ENCODE measurements at regions not wholly inside any gene's neighbourhood (a gene's known extent, or its start where the extent isn't known, plus 50 kb on each side); places are given as distances from the start of the nearest gene placed in this dataset.

DNA sequence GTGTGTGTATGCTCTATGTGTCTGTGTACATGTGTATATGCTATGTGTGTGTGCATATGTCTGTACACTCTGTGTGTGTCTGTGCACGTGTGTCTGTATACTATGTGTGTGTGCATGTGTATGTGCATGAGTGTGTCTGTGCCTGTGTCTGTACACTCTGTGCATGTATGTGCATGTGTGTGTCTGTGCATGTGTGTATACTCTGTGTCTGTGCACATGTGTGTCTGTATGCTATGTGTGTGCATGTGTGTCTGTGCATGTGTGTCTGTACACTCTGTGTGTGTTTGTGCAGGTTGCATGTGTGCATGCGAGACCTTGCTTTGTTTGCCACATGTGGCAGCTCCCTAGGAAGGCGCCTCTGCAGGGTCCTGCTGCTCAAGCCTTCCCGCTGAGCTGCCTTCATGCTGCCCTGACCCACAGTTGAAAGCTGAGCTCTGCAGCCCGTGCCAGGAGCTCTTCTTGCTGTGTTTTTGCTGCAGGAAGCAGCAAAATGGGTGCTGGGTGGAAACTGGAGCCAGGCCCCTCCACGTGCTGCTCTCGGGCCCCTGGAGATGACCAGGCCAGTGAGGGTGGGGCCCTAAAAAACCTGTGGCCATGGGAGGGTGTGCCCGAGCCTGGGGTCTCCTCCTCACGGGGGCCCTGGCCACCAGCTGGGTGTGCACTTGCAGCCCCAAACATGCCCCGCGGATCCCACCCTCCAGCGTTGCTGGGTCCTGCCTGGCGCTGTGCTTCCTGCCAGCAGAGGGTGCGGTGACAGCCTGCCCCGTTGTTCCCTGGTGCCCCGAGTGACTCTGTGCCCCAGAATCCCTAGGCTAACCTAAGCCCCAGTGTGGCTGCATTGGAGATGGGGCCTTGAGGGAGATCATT lies 109.1 kb downstream of the DACT2 start:
- Histone ChIP-seq H3K79me2 (ENCODE audit: low read length) (no peaks in the 10 kb centered on the region), H2AFZ (ENCODE audit: low read depth, low read length) (no peak overlapping the region), H3K9me3 (ENCODE audit: insufficient read depth, low read length) (no peaks in the 10 kb centered on the region), H4K20me1 (ENCODE audit: insufficient read depth, low read length) (no peaks in the 10 kb centered on the region), H3K4me2 (ENCODE audit: low read length) (no peak overlapping the region), H3K27me3 (ENCODE audit: low read depth, low read length) (no peaks in the 10 kb centered on the region), H3K4me1 (ENCODE audit: low read length) (no peaks in the 10 kb centered on the region), H3K27ac (ENCODE audit: low read length) (no peak overlapping the region), H3K9ac (ENCODE audit: low read length) (no peak overlapping the region), H3K36me3 (replicated peaks; ENCODE audit: low read depth, low read length) (no peaks in the 10 kb centered on the region), H3K4me3 (ENCODE audit: low read length) (no peak overlapping the region)
- TF ChIP-seq EZH2phosphoT487 (IDR thresholded peaks at IDR 0.05; ENCODE audit: low read depth), result no peak
- TF ChIP-seq, protein P1, sequence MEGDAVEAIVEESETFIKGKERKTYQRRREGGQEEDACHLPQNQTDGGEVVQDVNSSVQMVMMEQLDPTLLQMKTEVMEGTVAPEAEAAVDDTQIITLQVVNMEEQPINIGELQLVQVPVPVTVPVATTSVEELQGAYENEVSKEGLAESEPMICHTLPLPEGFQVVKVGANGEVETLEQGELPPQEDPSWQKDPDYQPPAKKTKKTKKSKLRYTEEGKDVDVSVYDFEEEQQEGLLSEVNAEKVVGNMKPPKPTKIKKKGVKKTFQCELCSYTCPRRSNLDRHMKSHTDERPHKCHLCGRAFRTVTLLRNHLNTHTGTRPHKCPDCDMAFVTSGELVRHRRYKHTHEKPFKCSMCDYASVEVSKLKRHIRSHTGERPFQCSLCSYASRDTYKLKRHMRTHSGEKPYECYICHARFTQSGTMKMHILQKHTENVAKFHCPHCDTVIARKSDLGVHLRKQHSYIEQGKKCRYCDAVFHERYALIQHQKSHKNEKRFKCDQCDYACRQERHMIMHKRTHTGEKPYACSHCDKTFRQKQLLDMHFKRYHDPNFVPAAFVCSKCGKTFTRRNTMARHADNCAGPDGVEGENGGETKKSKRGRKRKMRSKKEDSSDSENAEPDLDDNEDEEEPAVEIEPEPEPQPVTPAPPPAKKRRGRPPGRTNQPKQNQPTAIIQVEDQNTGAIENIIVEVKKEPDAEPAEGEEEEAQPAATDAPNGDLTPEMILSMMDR (IDR thresholded peaks at IDR 0.05; ENCODE audit: low read depth, low read length), result no peak

DNA sequence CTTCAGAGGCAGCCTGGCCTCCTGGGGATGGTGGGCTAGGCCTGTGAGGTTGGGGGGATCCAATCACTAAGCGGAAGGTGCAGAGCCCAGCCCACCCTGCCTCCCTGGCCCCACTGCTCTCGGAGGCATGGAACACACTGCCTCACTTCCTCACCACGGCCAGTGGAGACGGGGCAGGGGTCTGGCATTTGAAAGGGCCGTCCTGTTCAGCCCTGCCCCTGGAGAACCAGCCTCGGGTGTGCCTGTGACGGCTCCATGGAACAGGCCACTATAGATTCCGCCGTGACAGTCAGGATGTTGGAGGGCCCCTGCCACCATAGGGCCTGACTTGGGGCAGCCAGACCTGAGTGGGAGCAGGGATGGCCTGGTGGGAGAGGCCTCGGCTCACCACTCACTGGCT lies 110.2 kb downstream of the DACT2 start:
- Histone ChIP-seq H3K79me2 (ENCODE audit: low read length) (no peaks in the 10 kb centered on the region), H3K27ac (ENCODE audit: low read length) (no peak overlapping the region), H3K4me2 (ENCODE audit: low read length) (no peak overlapping the region), H3K9me3 (ENCODE audit: insufficient read depth, low read length) (no peaks in the 10 kb centered on the region), H3K9ac (ENCODE audit: low read length) (no peak overlapping the region), H2AFZ (ENCODE audit: low read depth, low read length) (no peak overlapping the region), H3K27me3 (ENCODE audit: low read depth, low read length) (no peaks in the 10 kb centered on the region), H4K20me1 (ENCODE audit: insufficient read depth, low read length) (no peaks in the 10 kb centered on the region), H3K4me1 (ENCODE audit: low read length) (no peaks in the 10 kb centered on the region), H3K4me3 (ENCODE audit: low read length) (no peak overlapping the region), H3K36me3 (replicated peaks; ENCODE audit: low read depth, low read length) (no peaks in the 10 kb centered on the region)
- TF ChIP-seq, protein P1 (IDR thresholded peaks at IDR 0.05; ENCODE audit: low read depth, low read length), result no peak
- no peak for TF ChIP-seq EZH2phosphoT487 (IDR thresholded peaks at IDR 0.05; ENCODE audit: low read depth)

DNA sequence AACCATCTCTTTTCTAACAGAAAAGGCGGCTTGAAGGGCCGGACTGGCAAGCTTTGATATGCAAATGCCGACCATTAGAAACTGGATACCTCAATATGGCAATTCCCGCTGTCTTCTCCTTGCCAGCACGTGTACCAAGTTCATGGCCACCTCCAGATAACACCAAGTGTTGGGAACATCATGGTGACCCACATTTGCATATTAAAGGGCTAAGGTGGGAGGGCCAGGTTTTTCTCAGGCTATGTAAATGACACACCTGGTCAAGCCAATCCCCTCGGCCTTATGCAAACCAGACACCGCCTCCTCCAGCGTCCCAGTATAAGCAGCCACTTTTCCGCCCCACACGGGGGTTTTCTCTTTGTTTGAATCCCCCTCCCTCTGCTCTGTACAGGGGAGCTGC lies 110.7 kb downstream of the DACT2 start:
- Histone ChIP-seq H3K4me3 (ENCODE audit: low read length) (no peak overlapping the region), H3K27me3 (ENCODE audit: low read depth, low read length) (no peaks in the 10 kb centered on the region), H3K79me2 (ENCODE audit: low read length) (no peaks in the 10 kb centered on the region), H2AFZ (ENCODE audit: low read depth, low read length) (no peak overlapping the region), H3K9me3 (ENCODE audit: insufficient read depth, low read length) (no peaks in the 10 kb centered on the region), H3K9ac (ENCODE audit: low read length) (no peak overlapping the region), H3K27ac (ENCODE audit: low read length) (no peak overlapping the region), H3K4me2 (ENCODE audit: low read length) (no peak overlapping the region), H3K36me3 (replicated peaks; ENCODE audit: low read depth, low read length) (no peaks in the 10 kb centered on the region), H3K4me1 (ENCODE audit: low read length) (no peaks in the 10 kb centered on the region), H4K20me1 (ENCODE audit: insufficient read depth, low read length) (no peaks in the 10 kb centered on the region)
- TF ChIP-seq, protein P1 (IDR thresholded peaks at IDR 0.05; ENCODE audit: low read depth, low read length), result no peak
- TF ChIP-seq EZH2phosphoT487 (IDR thresholded peaks at IDR 0.05; ENCODE audit: low read depth), result no peak

DNA sequence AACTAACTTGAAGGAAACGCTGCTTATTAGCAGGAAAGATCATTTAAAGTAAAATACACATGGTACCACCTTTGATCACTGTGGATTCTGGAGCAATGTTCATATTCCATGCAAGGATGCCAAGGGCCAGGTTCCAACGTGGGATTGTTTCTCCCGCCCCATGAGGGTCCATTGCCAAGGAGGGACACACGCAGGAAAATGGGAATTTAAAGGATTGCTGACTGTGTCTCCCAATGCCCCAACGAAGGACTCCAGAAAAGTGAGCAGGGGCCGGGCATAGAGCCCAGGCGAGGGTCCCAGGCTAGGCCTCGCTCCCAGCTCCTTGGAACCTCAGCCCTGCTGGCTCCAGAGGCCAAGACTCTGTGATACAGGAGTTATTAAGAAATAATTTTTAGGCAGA lies 111.2 kb downstream of the DACT2 start:
- H2AFZ ChIP-seq (ENCODE audit: low read depth, low read length), result no peak overlapping the region
- H4K20me1 ChIP-seq (ENCODE audit: insufficient read depth, low read length), result no peaks in the 10 kb centered on the region
- H3K27me3 ChIP-seq (ENCODE audit: low read depth, low read length), result 0 out of 2 replicates have a peak, but pooled peaks cover under 1% of the 10 kb centered on the region
- H3K4me3 ChIP-seq (ENCODE audit: low read length), result no peak overlapping the region
- no peaks in the 10 kb centered on the region for H3K4me1 ChIP-seq (ENCODE audit: low read length)
- no peak overlapping the region for H3K27ac ChIP-seq (ENCODE audit: low read length)
- no peaks in the 10 kb centered on the region for H3K9me3 ChIP-seq (ENCODE audit: insufficient read depth, low read length)
- no peak overlapping the region for H3K9ac ChIP-seq (ENCODE audit: low read length)
- no peak overlapping the region for H3K4me2 ChIP-seq (ENCODE audit: low read length)
- H3K36me3 ChIP-seq (replicated peaks; ENCODE audit: low read depth, low read length), result no peaks in the 10 kb centered on the region
- TF ChIP-seq EZH2phosphoT487 (IDR thresholded peaks at IDR 0.05; ENCODE audit: low read depth), result no peak
- TF ChIP-seq, protein P1 (IDR thresholded peaks at IDR 0.05; ENCODE audit: low read depth, low read length), result no peak
- no peaks in the 10 kb centered on the region for H3K79me2 ChIP-seq (ENCODE audit: low read length)
